ENCODE measurements at regions not wholly inside any gene's neighbourhood (a gene's known extent, or its start where the extent isn't known, plus 50 kb on each side); places are given as distances from the start of the nearest gene placed in this dataset.

DNA sequence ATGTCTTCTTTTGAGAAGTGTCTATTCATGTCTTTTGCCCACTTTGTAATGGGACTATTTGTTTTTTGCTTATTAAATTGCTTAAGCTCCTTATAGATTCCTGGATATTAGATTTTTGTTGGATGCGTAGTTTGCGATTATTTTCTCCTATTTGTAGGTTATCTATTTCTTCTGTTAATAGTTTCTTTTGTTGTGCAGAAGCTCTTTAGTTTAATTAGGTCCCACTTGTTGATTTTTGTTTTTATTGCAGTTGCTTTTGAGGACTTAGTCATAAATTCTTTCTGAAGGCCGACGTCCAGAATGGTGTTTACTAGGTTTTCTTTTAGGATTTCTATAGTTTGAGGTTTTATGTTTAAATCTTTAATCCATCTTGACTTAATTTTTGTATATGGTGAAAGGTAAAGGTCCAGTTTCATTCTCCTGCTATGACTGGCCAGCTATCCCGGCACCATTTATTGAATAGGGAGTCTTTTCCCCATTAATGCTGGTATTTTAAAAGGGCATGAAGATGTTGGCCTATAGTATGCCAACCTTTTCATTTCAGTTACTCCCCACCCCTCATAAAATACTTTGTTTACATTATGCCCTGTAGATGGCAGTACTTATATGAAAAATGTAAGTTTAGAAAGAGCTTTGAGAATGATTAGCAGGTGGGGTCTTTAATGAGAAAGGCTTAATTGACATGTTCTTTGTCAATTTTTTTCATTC lies 62.9 kb upstream of the PSMA6 start:
- ATAC-seq (ENCODE audit: low FRiP score): no peak
- intact Hi-C loops (cut with DNase I): no loop called here

DNA sequence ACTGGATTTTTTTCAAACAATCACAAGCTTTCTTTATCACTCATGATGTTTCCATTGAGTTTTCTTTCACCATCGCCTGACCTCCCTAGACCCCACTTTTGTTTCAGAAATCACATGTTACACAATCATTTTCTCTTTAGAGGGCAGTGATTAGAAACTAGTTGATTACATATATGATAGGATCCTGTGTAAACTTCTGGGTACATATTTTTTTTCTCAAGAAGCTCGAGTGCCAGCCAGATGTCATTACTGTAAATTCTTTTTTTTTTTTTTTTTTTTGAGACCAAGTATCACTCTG lies 62.4 kb upstream of the PSMA6 start:
- intact Hi-C loops (cut with DNase I): no loop called here

More for the DNA sequence above, 62.9 kb upstream of the PSMA6 start:
- Histone ChIP-seq H3K4me1 (ENCODE audit: control insufficient read depth in 1 of 2, insufficient read depth in 2 of 2, low read length in 2 of 2) (no peaks in the 10 kb centered on the region), H3K27me3 (ENCODE audit: control insufficient read depth in 1 of 2, insufficient read depth in 2 of 2, low read length in 1 of 2) (no peaks in the 10 kb centered on the region), H3K4me3 (ENCODE audit: low read length in 2 of 2) (no peak overlapping the region), H3K9me3 (ENCODE audit: control insufficient read depth, low read length) (no peaks in the 10 kb centered on the region), H3K36me3 (ENCODE audit: control insufficient read depth in 1 of 2, insufficient read depth in 2 of 2, low read length in 1 of 2) (no peaks in the 10 kb centered on the region), H3K27ac (ENCODE audit: low read depth in 1 of 2, low read length in 2 of 2) (no peak overlapping the region)
- WGBS, 2 donors: 86 to 87% methylated on average over 5 of the region's 5 CpGs
- DNase-seq: no peak

DNA sequence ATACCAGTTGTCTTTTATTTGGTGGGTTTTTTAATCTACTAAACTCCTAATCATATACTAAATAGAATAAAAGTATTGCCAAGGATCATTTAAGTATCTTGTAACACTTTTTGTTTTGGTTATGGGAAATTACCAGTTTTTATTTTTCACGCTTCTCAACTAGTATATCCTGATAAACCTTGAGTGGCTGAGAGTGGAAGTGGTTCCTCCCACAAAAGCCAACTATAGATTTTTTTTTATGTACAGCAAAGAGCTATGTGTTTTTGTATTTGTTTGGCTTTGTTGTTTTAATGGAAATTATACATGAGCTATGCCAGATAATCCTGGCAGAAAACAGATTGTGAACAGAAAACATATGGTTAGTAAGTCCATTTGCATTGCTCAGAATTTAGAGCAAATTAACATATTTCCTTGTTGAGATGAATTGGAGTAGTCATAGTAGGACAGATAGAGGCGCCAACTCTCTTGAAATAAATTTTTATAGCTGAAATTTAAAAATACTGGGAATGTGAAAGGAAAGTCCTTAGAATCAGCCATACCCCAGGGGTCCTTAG lies 60.9 kb upstream of the PSMA6 start:
- H3K27me3 ChIP-seq (ENCODE audit: control insufficient read depth in 1 of 2, insufficient read depth in 2 of 2, low read length in 1 of 2): no peaks in the 10 kb centered on the region
- no peak overlapping the region for H3K27ac ChIP-seq (ENCODE audit: low read depth in 1 of 2, low read length in 2 of 2)
- WGBS, 2 donors: 45 to 48% methylated on average over 2 of the region's 2 CpGs
- no peaks in the 10 kb centered on the region for H3K9me3 ChIP-seq (ENCODE audit: control insufficient read depth, low read length)
- no peaks in the 10 kb centered on the region for H3K36me3 ChIP-seq (ENCODE audit: control insufficient read depth in 1 of 2, insufficient read depth in 2 of 2, low read length in 1 of 2)
- H3K4me3 ChIP-seq (ENCODE audit: low read length in 2 of 2): no peak overlapping the region
- H3K4me1 ChIP-seq (ENCODE audit: control insufficient read depth in 1 of 2, insufficient read depth in 2 of 2, low read length in 2 of 2): no peaks in the 10 kb centered on the region
- intact Hi-C loops (cut with DNase I): no loop called here
- DNase-seq (no peak), ATAC-seq (ENCODE audit: low FRiP score) (no peak)

More for the DNA sequence above, 62.4 kb upstream of the PSMA6 start:
- 82 to 93% methylated on average over 2 of the region's 2 CpGs for WGBS, 2 donors
- no peaks in the 10 kb centered on the region for H3K4me1 ChIP-seq (ENCODE audit: control insufficient read depth in 1 of 2, insufficient read depth in 2 of 2, low read length in 2 of 2)
- no peak overlapping the region for H3K27ac ChIP-seq (ENCODE audit: low read depth in 1 of 2, low read length in 2 of 2)
- DNase-seq (no peak), ATAC-seq (ENCODE audit: low FRiP score) (no peak)
- no peaks in the 10 kb centered on the region for H3K9me3 ChIP-seq (ENCODE audit: control insufficient read depth, low read length)
- H3K27me3 ChIP-seq (ENCODE audit: control insufficient read depth in 1 of 2, insufficient read depth in 2 of 2, low read length in 1 of 2): no peaks in the 10 kb centered on the region
- H3K36me3 ChIP-seq (ENCODE audit: control insufficient read depth in 1 of 2, insufficient read depth in 2 of 2, low read length in 1 of 2): no peaks in the 10 kb centered on the region
- H3K4me3 ChIP-seq (ENCODE audit: low read length in 2 of 2): no peak overlapping the region

DNA sequence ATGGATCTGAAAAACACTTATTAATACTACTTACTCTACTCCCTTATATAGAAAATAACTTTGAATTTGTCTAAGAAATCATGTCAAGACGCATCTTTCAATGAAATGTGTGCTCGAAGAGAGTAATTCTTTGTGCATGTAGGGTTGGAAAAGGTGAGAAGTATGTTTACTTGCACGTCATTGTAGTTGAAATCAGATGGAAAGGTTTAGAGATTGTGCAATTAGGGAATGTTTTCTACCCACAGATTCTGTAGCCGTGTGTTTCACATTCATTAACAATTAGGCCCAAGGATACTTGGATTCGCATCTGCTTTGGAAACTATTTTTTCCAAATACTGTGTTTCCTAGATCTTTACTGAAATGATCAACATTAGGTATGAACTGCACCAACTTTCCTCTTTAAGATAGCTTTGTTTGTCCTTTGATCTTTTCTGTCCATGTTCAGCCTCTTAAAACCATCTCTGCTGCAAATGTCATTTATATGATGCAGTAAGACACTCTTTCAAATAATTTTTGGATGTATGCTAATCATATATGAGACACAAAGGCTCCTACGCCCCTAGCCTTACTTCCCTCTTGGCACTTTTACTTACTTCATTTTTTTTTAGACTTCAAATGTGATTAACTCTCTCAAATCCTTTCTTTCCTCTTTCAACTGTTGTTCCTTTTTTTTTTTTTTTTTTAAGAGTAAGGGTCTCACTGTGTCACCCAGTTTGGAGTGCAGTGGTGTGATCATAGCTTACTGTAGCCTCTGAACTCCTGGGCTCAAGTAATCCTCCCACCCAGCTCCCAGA lies 58.0 kb upstream of the PSMA6 start:
- Histone ChIP-seq H3K27me3 (ENCODE audit: control insufficient read depth in 1 of 2, insufficient read depth in 2 of 2, low read length in 1 of 2) (no peaks in the 10 kb centered on the region), H3K36me3 (ENCODE audit: control insufficient read depth in 1 of 2, insufficient read depth in 2 of 2, low read length in 1 of 2) (no peaks in the 10 kb centered on the region), H3K4me1 (ENCODE audit: control insufficient read depth in 1 of 2, insufficient read depth in 2 of 2, low read length in 2 of 2) (no peaks in the 10 kb centered on the region), H3K4me3 (ENCODE audit: low read length in 2 of 2) (no peak overlapping the region), H3K27ac (ENCODE audit: low read depth in 1 of 2, low read length in 2 of 2) (no peak overlapping the region), H3K9me3 (ENCODE audit: control insufficient read depth, low read length) (no peaks in the 10 kb centered on the region)
- DNase-seq (no peak), ATAC-seq (ENCODE audit: low FRiP score) (no peak)
- intact Hi-C loops (cut with DNase I): no loop called here
- WGBS, 2 donors: 70 to 73% methylated on average over 6 of the region's 6 CpGs

DNA sequence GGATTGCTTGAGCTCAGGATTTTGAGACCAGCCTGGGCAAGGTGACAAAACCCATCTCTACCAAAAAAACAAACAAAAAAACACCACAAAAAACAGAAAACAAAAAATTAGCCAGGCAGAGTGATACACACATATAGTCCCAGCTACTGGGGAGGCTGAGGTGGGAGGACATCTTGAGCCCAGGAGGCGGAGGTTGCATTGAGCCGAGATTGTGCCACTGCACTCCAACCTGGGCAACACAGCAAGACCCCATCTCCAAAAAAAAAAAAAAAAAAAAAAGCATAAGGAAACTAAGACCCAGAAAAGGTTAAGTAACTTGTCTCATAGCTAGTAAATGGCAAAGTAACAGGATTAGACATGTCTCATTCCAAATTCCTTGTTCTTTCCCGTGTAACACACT lies 56.3 kb upstream of the PSMA6 start:
- DNase-seq: no peak
- intact Hi-C loops (cut with DNase I): no loop called here
- 94 to 95% methylated on average over 3 of the region's 3 CpGs for WGBS, 2 donors
- Histone ChIP-seq H3K4me3 (ENCODE audit: low read length in 2 of 2) (no peak overlapping the region), H3K4me1 (ENCODE audit: control insufficient read depth in 1 of 2, insufficient read depth in 2 of 2, low read length in 2 of 2) (no peaks in the 10 kb centered on the region), H3K36me3 (ENCODE audit: control insufficient read depth in 1 of 2, insufficient read depth in 2 of 2, low read length in 1 of 2) (no peaks in the 10 kb centered on the region), H3K27me3 (ENCODE audit: control insufficient read depth in 1 of 2, insufficient read depth in 2 of 2, low read length in 1 of 2) (no peaks in the 10 kb centered on the region), H3K9me3 (ENCODE audit: control insufficient read depth, low read length) (no peaks in the 10 kb centered on the region), H3K27ac (ENCODE audit: low read depth in 1 of 2, low read length in 2 of 2) (no peak overlapping the region)
- ATAC-seq (ENCODE audit: low FRiP score): no peak

DNA sequence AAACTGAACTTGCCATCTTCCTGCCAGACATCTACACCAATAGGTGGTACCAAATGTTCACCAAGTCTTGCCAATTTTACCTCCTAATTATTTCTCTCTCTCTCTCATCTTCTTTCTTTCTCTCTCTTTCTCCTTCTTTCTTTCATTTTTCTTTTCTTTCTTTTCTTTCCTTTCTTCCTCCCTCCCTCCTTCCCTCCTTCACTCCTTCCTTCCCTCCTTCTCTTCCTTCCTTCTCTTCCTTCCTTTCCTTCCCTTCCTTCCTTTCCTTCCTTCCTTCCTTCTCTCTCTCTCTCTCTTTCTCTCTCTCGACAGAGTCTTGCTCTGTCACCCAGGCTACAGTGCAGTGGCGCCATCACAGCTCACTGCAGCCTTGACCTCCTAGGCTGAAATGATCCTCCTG lies 55.4 kb upstream of the PSMA6 start:
- no peak overlapping the region for H3K4me3 ChIP-seq (ENCODE audit: low read length in 2 of 2)
- no peak for ATAC-seq (ENCODE audit: low FRiP score)
- no peak overlapping the region for H3K27ac ChIP-seq (ENCODE audit: low read depth in 1 of 2, low read length in 2 of 2)
- no peaks in the 10 kb centered on the region for H3K9me3 ChIP-seq (ENCODE audit: control insufficient read depth, low read length)
- no peaks in the 10 kb centered on the region for H3K27me3 ChIP-seq (ENCODE audit: control insufficient read depth in 1 of 2, insufficient read depth in 2 of 2, low read length in 1 of 2)
- intact Hi-C loops (cut with DNase I): no loop called here
- 88 to 90% methylated on average over 2 of the region's 2 CpGs for WGBS, 2 donors
- no peaks in the 10 kb centered on the region for H3K36me3 ChIP-seq (ENCODE audit: control insufficient read depth in 1 of 2, insufficient read depth in 2 of 2, low read length in 1 of 2)
- H3K4me1 ChIP-seq (ENCODE audit: control insufficient read depth in 1 of 2, insufficient read depth in 2 of 2, low read length in 2 of 2): peaks cover 0 to 3% of the 10 kb centered on the region in 2 donors
- no peak for DNase-seq

DNA sequence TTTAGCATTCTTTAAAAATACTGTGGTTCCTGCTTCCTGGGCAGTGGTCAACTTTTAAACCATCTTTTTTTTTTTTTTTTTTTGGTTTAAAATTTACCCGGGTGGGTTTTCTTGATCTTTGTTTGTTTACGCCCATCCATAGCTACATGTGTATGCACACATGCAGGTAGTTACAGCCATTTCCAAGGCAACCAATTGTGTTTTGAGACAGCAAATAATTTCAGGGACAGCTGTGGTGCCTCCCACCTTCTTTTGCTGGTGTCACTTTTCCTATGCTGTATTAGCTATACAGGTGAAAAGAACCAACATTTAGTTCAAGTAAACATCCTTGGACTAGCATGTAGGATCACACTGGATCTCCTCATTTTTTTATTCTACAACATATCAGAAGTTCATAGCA lies 52.0 kb upstream of the PSMA6 start:
- Histone ChIP-seq H3K27ac (ENCODE audit: low read depth in 1 of 2, low read length in 2 of 2) (no peak overlapping the region), H3K4me1 (ENCODE audit: control insufficient read depth in 1 of 2, insufficient read depth in 2 of 2, low read length in 2 of 2) (peaks cover 0 to 3% of the 10 kb centered on the region in 2 donors), H3K9me3 (ENCODE audit: control insufficient read depth, low read length) (no peaks in the 10 kb centered on the region), H3K27me3 (ENCODE audit: control insufficient read depth in 1 of 2, insufficient read depth in 2 of 2, low read length in 1 of 2) (no peaks in the 10 kb centered on the region), H3K4me3 (ENCODE audit: low read length in 2 of 2) (no peak overlapping the region), H3K36me3 (ENCODE audit: control insufficient read depth in 1 of 2, insufficient read depth in 2 of 2, low read length in 1 of 2) (no peaks in the 10 kb centered on the region)
- DNase-seq (no peak), ATAC-seq (ENCODE audit: low FRiP score) (no peak)
- 87 to 89% methylated on average over 2 of the region's 2 CpGs for WGBS, 2 donors
- intact Hi-C loops (cut with DNase I): no loop called here
